Activated T-helper 17 cell treated with anti-CD3 and anti-CD28 coated beads, Interleukin-2, amount 50 U/mL, for 72 hours (primary cell): ENCODE measurements at regions not wholly inside any gene's neighbourhood (a gene's known extent, or its start where the extent isn't known, plus 50 kb on each side); places are given as distances from the start of the nearest gene placed in this dataset.

Source experiments
- ATAC-seq: fragments of 150-1000 bp; cut with Tn5 transposase; replicated peaks from 2 replicates; pipeline ENCODE4 v1.10.0; 2021; ENCODE audit warnings: mild to moderate bottlenecking, moderate library complexity
- H3K27ac Mint-ChIP-seq: one replicate; pipeline ENCODE4 v1.8.0; 2022; ENCODE audit warnings: mixed read lengths
- H3K27me3 Mint-ChIP-seq: one replicate; pipeline ENCODE4 v1.8.0; 2022; ENCODE audit warnings: mixed read lengths
- H3K36me3 Mint-ChIP-seq: one replicate; pipeline ENCODE4 v1.8.0; 2022; ENCODE audit warnings: low read depth, mild to moderate bottlenecking, mixed read lengths
- H3K4me1 Mint-ChIP-seq: one replicate; pipeline ENCODE4 v1.8.0; 2022; ENCODE audit warnings: mixed read lengths
- H3K4me3 Mint-ChIP-seq: one replicate; pipeline ENCODE4 v1.8.0; 2022; ENCODE audit warnings: mild to moderate bottlenecking, mixed read lengths
- H3K9me3 Mint-ChIP-seq: one replicate; pipeline ENCODE4 v1.8.0; 2022; ENCODE audit warnings: mixed read lengths

- Mint-ChIP-seq H3K27me3 (peaks cover 14% of the 10 kb centered on the region), H3K4me3 (no peak overlapping the region), H3K4me1 (no peaks in the 10 kb centered on the region), H3K27ac (no peak overlapping the region), H3K9me3 (no peaks in the 10 kb centered on the region), H3K36me3 (no peaks in the 10 kb centered on the region)
- no peak for ATAC-seq
These were observed 82.6 kb downstream of the C16orf95 start for GRCh38 chr16:87234601-87235000.

DNA sequence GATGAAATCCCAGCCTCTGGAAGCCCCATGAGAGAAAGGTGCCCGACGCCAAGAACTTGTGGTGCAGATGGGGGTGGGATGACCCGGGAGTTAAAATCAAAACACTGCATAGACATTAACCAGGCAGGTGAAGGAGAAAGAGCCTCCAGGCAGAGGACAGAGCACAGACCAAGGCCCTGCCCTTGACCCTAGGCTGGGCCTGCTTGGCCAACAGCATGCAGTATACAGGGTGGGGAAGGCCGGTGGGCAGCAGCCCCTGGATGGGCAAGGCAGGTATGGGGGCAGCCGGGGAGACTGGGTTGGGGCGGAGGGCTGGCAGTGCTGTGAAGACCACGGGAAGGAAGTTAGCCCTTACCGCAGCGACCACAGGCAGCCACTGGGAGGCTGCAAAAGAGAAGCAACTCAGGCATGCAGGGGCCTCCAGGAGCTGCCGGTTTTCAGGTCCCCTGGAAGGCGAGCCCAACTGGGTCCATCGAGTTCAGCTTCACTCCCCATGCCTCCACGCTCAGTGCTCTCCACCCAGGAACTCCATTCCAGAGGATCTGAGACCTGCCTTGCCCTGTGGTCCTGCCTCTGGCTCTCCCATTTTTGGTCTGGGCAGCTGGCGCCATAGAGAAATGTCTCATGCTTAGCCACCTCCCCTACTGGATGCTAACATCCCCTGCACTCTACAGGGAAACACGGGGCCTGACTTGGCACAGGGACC is 81.2 kb downstream of the C16orf95 start:
- Mint-ChIP-seq H3K4me1 (no peaks in the 10 kb centered on the region), H3K9me3 (no peaks in the 10 kb centered on the region), H3K36me3 (no peaks in the 10 kb centered on the region), H3K27me3 (peaks cover 17% of the 10 kb centered on the region), H3K27ac (peak overlapping the region; percentile 52), H3K4me3 (no peak overlapping the region)
- ATAC-seq = no peak

- Mint-ChIP-seq H3K27ac (no peak overlapping the region), H3K36me3 (no peaks in the 10 kb centered on the region), H3K27me3 (peaks cover 17% of the 10 kb centered on the region), H3K9me3 (no peaks in the 10 kb centered on the region), H3K4me1 (no peaks in the 10 kb centered on the region), H3K4me3 (no peak overlapping the region)
- no peak for ATAC-seq
These were observed 80.6 kb downstream of the C16orf95 start for GRCh38 chr16:87236516-87237115.

GRCh38 chr16:87238361-87238715 is 78.9 kb downstream of the C16orf95 start:
- H3K27ac Mint-ChIP-seq = no peak overlapping the region
- peaks cover 17% of the 10 kb centered on the region for H3K27me3 Mint-ChIP-seq
- no peak overlapping the region for H3K4me3 Mint-ChIP-seq
- no peaks in the 10 kb centered on the region for H3K4me1 Mint-ChIP-seq
- H3K9me3 Mint-ChIP-seq = no peaks in the 10 kb centered on the region
- H3K36me3 Mint-ChIP-seq = no peaks in the 10 kb centered on the region
- no peak for ATAC-seq

- Mint-ChIP-seq H3K9me3 (no peaks in the 10 kb centered on the region), H3K27me3 (peaks cover 17% of the 10 kb centered on the region), H3K4me1 (no peaks in the 10 kb centered on the region), H3K4me3 (no peak overlapping the region), H3K36me3 (no peaks in the 10 kb centered on the region), H3K27ac (no peak overlapping the region)
- ATAC-seq = no peak
These were observed 77.6 kb downstream of the C16orf95 start for GRCh38 chr16:87239545-87239944.

GRCh38 chr16:87240211-87241136 is 76.7 kb downstream of the C16orf95 start:
- Mint-ChIP-seq H3K27me3 (peaks cover 19% of the 10 kb centered on the region), H3K4me1 (no peaks in the 10 kb centered on the region), H3K4me3 (no peak overlapping the region), H3K27ac (no peak overlapping the region), H3K9me3 (no peaks in the 10 kb centered on the region), H3K36me3 (no peaks in the 10 kb centered on the region)
- ATAC-seq = no peak

DNA sequence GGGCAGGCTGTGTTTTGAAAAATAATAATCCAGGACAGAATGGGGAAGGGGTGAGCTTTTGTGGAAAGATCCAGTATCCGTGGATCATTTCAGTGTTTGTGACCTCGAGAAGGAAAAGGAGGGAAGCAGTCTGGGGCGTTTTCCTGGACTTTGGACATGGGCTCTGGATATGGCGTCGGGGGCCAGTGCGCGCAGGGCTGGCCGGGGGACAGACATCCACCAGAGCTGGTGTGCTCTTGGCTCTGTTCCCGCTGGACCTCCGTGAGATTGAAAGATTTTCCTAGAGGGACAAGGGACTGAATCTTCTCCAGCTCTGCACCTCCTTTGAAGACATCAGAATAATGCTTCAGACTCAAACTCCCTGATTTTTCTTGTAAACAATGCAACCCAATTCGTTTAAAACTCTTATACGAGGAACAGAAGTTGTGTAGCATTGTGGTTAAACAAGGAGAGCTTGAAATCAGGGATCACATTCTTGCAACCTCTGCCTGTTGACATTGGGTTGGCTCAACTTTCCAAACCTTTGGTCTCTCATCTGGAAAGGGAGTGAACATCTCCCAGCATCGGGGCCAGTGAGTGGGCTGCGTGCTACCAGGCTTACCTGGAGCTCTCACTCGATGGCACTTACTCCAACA is 75.9 kb downstream of the C16orf95 start:
- no peak for ATAC-seq
- no peaks in the 10 kb centered on the region for H3K4me1 Mint-ChIP-seq

DNA sequence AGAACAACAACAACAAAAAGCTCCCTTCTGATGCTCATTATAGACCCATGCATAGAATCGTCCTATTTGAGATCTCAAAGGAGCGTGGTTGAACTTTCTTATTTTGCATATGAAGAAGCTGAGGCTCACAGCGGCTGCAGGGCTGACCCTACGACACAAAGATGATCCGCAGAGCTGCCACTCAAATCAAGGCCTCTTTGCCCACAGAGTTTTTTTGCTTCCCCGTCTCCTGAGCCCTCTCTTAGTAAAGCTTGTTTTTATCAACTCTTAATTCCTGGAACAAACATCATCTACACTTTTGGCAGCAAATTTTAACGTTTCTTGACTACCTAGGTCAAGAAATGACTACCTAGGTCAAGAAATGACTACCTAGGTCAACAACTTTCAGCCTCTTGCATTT is 73.7 kb downstream of the C16orf95 start:
- no peak overlapping the region for H3K27ac Mint-ChIP-seq
- H3K4me3 Mint-ChIP-seq = no peak overlapping the region
- peaks cover 6% of the 10 kb centered on the region for H3K27me3 Mint-ChIP-seq
- H3K36me3 Mint-ChIP-seq = no peaks in the 10 kb centered on the region
- no peaks in the 10 kb centered on the region for H3K4me1 Mint-ChIP-seq
- no peaks in the 10 kb centered on the region for H3K9me3 Mint-ChIP-seq
- ATAC-seq = peak; percentile 26

More for the DNA sequence above, 75.9 kb downstream of the C16orf95 start:
- Mint-ChIP-seq H3K27ac (no peak overlapping the region), H3K27me3 (peaks cover 14% of the 10 kb centered on the region), H3K36me3 (no peaks in the 10 kb centered on the region), H3K9me3 (no peaks in the 10 kb centered on the region), H3K4me3 (no peak overlapping the region)

DNA sequence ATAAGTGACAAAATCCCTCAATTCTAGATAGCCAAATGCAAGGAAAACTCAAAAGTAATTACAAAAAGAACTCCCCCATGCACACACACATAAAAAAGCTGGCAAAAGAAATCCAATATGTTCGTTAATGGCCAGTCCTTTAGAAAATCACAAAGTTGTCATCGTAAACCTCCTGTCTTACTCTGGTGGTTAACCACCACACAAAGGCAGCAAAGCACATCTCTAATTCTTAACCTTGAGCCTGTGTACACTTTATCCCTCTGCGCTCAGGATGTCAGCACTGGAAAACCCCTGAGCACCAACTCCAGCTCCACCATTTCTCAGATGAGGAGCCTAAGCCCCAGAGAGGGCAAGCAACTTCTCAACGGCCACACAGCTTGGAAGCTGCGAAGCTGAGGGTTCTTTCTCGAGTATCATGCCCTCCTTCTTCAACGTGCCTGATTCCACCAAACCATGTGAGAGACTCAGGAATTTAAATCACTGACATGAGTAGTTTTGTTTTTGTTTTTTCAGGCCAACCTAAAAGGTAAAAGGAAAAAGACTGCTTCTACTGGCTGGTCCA is 72.5 kb downstream of the C16orf95 start:
- H3K27ac Mint-ChIP-seq = no peak overlapping the region
- H3K27me3 Mint-ChIP-seq = peaks cover 6% of the 10 kb centered on the region
- no peak overlapping the region for H3K4me3 Mint-ChIP-seq
- no peaks in the 10 kb centered on the region for H3K4me1 Mint-ChIP-seq
- no peaks in the 10 kb centered on the region for H3K36me3 Mint-ChIP-seq
- no peaks in the 10 kb centered on the region for H3K9me3 Mint-ChIP-seq
- no peak for ATAC-seq

DNA sequence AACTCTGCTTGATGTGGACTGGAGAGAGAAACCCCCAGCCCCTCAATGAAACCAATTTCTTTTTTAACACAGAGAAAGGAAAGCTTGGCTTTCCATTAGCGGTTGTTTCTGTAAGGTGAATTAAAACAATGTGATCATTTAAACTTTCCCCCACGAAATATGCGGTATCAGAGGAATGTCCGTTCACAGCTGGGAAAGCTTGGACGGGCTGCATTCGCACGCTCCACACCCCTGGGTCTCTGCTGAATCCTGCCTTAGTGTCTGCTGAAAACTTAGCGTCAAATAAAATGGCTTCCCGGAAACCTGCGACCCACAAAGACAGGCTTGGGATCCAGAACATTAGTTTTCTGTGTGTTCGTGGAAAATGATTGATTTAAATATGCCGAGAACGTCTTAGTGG is 71.7 kb downstream of the C16orf95 start:
- ATAC-seq = no peak
- H3K4me1 Mint-ChIP-seq = no peaks in the 10 kb centered on the region
- H3K4me3 Mint-ChIP-seq = no peak overlapping the region
- no peaks in the 10 kb centered on the region for H3K36me3 Mint-ChIP-seq
- H3K27me3 Mint-ChIP-seq = peaks cover 6% of the 10 kb centered on the region
- no peaks in the 10 kb centered on the region for H3K9me3 Mint-ChIP-seq
- H3K27ac Mint-ChIP-seq = no peak overlapping the region

- no peaks in the 10 kb centered on the region for H3K4me1 Mint-ChIP-seq
- no peaks in the 10 kb centered on the region for H3K36me3 Mint-ChIP-seq
- no peak overlapping the region for H3K4me3 Mint-ChIP-seq
- H3K27me3 Mint-ChIP-seq = peaks cover 2% of the 10 kb centered on the region
- H3K9me3 Mint-ChIP-seq = no peaks in the 10 kb centered on the region
- no peak for ATAC-seq
- no peak overlapping the region for H3K27ac Mint-ChIP-seq
These were observed 70.7 kb downstream of the C16orf95 start for GRCh38 chr16:87246269-87247065.

DNA sequence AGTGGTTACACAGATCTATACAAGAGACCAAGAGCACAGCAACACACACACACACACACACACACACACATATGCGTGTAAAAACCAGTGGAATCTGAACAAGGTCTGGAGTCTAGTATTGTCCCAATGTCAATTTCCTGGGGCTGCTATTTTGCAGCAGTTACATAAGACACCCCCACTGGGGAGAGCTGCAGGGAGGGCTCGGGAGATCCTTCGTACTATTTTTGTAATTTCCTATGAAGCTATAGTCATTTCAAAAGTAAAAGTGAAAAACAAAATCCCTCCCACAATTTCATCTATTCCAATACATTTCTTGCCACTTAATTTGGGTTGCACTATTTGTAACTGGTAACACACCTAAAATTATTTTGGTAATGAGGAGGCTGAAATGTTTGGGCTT is 68.5 kb downstream of the C16orf95 start:
- no peak overlapping the region for H3K4me3 Mint-ChIP-seq
- H3K27me3 Mint-ChIP-seq = peaks cover 2% of the 10 kb centered on the region

DNA sequence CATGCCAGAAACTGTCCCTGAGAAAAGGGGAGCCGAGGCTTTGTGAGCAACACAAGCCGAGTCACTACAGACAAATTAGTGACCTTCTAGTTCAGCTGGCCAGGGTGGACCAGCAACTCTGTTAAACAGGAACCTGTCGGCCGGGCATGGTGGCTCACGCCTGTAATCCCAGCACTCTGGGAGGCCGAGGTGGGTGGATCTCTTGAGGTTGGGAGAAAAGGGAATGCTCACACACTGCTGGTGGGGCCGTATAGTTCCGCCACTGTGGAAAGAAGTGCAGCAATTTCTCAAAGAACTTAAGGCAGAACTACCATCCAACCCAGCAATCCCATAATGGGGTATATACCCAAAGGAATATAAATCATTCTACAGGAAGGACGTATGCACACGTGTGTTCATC is 67.8 kb downstream of the C16orf95 start:
- no peaks in the 10 kb centered on the region for H3K4me1 Mint-ChIP-seq
- no peaks in the 10 kb centered on the region for H3K36me3 Mint-ChIP-seq
- peaks cover 2% of the 10 kb centered on the region for H3K27me3 Mint-ChIP-seq
- H3K4me3 Mint-ChIP-seq = no peak overlapping the region
- no peak for ATAC-seq
- no peak overlapping the region for H3K27ac Mint-ChIP-seq
- no peaks in the 10 kb centered on the region for H3K9me3 Mint-ChIP-seq

More for the DNA sequence above, 68.5 kb downstream of the C16orf95 start:
- Mint-ChIP-seq H3K27ac (no peak overlapping the region), H3K4me1 (no peaks in the 10 kb centered on the region), H3K9me3 (no peaks in the 10 kb centered on the region), H3K36me3 (no peaks in the 10 kb centered on the region)
- ATAC-seq = peak; percentile 24
